Thoracic aorta (tissue), 2 donors: ENCODE measurements at regions not wholly inside any gene's neighbourhood (a gene's known extent, or its start where the extent isn't known, plus 50 kb on each side); places are given as distances from the start of the nearest gene placed in this dataset.

ENCODE experiments used
- ATAC-seq: fragments of 150-250 bp; one replicate; pipeline ENCODE4 v1.8.0; 2017; ENCODE audit warnings: low read depth; ENCODE audit not compliant: insufficient number of reproducible peaks, low FRiP score
- DNase-seq: peaks from one replicate; pipeline ENCODE4 v3.0.0-alpha.2; 2020; ENCODE audit warnings: low spot score
- H3K27ac ChIP-seq, 2 donors: fragments of 200-600 bp; sonication (generic); 1 replicate in 1 of 2; 2 replicates in 1 of 2; pipeline ENCODE4 v1.5.1; 2016; ENCODE audit warnings: mild to moderate bottlenecking in 2 of 2, moderate library complexity in 2 of 2
- H3K27me3 ChIP-seq: fragments of 200-600 bp; sonication (generic); replicated peaks from 2 replicates; pipeline ENCODE4 v1.6.0; 2016; ENCODE audit warnings: mild to moderate bottlenecking; ENCODE audit not compliant: insufficient read depth
- H3K36me3 ChIP-seq: fragments of 200-600 bp; sonication (generic); one replicate; pipeline ENCODE4 v1.5.1; 2016
- H3K4me1 ChIP-seq, 2 donors: fragments of 200-600 bp; sonication (generic); 1 replicate in 1 of 2; 2 replicates in 1 of 2; pipeline versions ENCODE4 v1.5.1 to v1.6.0; 2016; ENCODE audit warnings: low read depth in 2 of 2, mild to moderate bottlenecking in 1 of 2; ENCODE audit not compliant: control insufficient read depth in 1 of 2
- H3K4me3 ChIP-seq: fragments of 200-600 bp; sonication (generic); 2 replicates; pipeline ENCODE4 v1.5.1; 2016; ENCODE audit warnings: mild to moderate bottlenecking
- H3K9me3 ChIP-seq: fragments of 200-600 bp; sonication (generic); 2 replicates; pipeline ENCODE4 v1.5.1; 2016
- CTCF ChIP-seq: fragments of 200-600 bp; sonication (generic); IDR thresholded peaks from one replicate; pipeline ENCODE4 v1.5.1; 2019; ENCODE audit warnings: antibody characterized with exemption

GRCh38 chr3:71903112-71903495 is 118.2 kb upstream of the PROK2 start:
- DNase-seq: no peak
- no peak overlapping the region for H3K27ac ChIP-seq
- H3K4me1 ChIP-seq: peaks cover 5 to 7% of the 10 kb centered on the region in 2 donors
- H3K36me3 ChIP-seq: no peaks in the 10 kb centered on the region
- no peaks in the 10 kb centered on the region for H3K27me3 ChIP-seq
- no peaks in the 10 kb centered on the region for H3K9me3 ChIP-seq
- no peak for TF ChIP-seq CTCF
- H3K4me3 ChIP-seq: no peak overlapping the region
- ATAC-seq: no peak

- Histone ChIP-seq H3K4me1 (peaks cover 5 to 7% of the 10 kb centered on the region in 2 donors), H3K27me3 (no peaks in the 10 kb centered on the region), H3K36me3 (no peaks in the 10 kb centered on the region), H3K4me3 (no peak overlapping the region), H3K27ac (no peak overlapping the region), H3K9me3 (no peaks in the 10 kb centered on the region)
- no peak for TF ChIP-seq CTCF
- ATAC-seq: no peak
- DNase-seq: no peak
Observed at GRCh38 chr3:71902258-71903111, 117.5 kb upstream of the PROK2 start.

DNA sequence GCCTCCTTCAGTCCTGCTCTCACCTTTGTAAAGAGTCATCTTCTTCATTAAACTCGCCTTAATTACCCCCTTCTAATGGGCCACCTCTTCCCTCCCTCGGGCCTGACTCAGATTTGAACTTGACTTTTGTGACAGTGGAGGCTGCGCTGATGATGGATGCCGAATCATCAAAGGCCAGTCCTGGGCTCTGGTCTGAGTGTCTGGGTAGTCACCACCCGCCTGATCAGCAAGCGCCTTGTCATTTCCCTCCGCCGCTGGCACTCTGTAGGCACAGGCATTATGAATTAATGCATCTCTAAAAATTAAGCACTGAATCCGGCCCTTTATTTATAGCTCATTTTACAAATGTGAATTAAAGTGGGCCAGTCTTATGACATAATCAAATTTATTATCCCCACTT is 116.7 kb upstream of the PROK2 start:
- DNase-seq (no peak), ATAC-seq (no peak)
- no peak for TF ChIP-seq CTCF
- Histone ChIP-seq H3K4me3 (no peak overlapping the region), H3K27me3 (no peaks in the 10 kb centered on the region), H3K36me3 (no peaks in the 10 kb centered on the region), H3K27ac (no peak overlapping the region), H3K9me3 (no peaks in the 10 kb centered on the region), H3K4me1 (peaks cover 5 to 7% of the 10 kb centered on the region in 2 donors)

GRCh38 chr3:71900057-71900456 is 115.1 kb upstream of the PROK2 start:
- H3K9me3 ChIP-seq: no peaks in the 10 kb centered on the region
- no peak overlapping the region for H3K27ac ChIP-seq
- H3K27me3 ChIP-seq: no peaks in the 10 kb centered on the region
- peaks cover 5 to 7% of the 10 kb centered on the region in 2 donors for H3K4me1 ChIP-seq
- no peaks in the 10 kb centered on the region for H3K36me3 ChIP-seq
- TF ChIP-seq CTCF: no peak
- DNase-seq (no peak), ATAC-seq (no peak)
- no peak overlapping the region for H3K4me3 ChIP-seq

DNA sequence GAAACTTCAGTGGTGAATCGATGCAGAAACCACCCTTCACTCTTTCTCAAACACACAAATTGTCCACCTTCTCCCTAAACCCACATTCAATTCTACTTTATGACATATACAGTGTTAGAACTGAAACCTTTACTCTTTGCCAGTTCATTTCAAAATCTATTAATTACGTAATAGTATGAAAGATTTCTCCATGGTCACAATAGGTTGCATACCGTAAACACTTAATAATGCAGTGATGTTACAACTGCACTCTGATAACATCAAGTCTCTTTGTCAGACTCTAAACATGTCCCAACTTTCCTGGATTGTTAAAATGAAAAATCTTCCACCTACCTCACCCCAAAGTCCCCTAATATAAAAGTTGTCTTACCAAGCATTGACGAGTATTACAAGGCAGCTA is 111.8 kb upstream of the PROK2 start:
- H3K36me3 ChIP-seq: no peaks in the 10 kb centered on the region
- H3K4me1 ChIP-seq: no peaks in the 10 kb centered on the region
- no peak for ATAC-seq
- H3K27me3 ChIP-seq: no peaks in the 10 kb centered on the region
- TF ChIP-seq CTCF: no peak
- no peak overlapping the region for H3K4me3 ChIP-seq
- H3K9me3 ChIP-seq: no peaks in the 10 kb centered on the region
- DNase-seq: no peak
- no peak overlapping the region for H3K27ac ChIP-seq
